Astrocyte (in vitro differentiated cells and primary cell): ENCODE measurements at regions not wholly inside any gene's neighbourhood (a gene's known extent, or its start where the extent isn't known, plus 50 kb on each side); places are given as distances from the start of the nearest gene placed in this dataset.

Experiments used
- CTCF ChIP-seq: IDR thresholded peaks from 2 replicates; pipeline ENCODE4 v1.5.1; 2011; ENCODE audit warnings: low read depth, mild to moderate bottlenecking, inconsistent platforms, low read length, moderate library complexity; ENCODE audit not compliant: insufficient read depth
- EZH2 ChIP-seq: IDR thresholded peaks from 2 replicates; pipeline ENCODE4 v1.6.1; 2012; ENCODE audit warnings: mild to moderate bottlenecking, low read length, inconsistent platforms; ENCODE audit not compliant: insufficient read depth

- no peak for TF ChIP-seq EZH2
- TF ChIP-seq CTCF = no peak
Measured at GRCh38 chrX:100494646-100495370, 84.7 kb upstream of the PCDH19 start.
